Natural killer cell (primary cell): ENCODE measurements at regions not wholly inside any gene's neighbourhood (a gene's known extent, or its start where the extent isn't known, plus 50 kb on each side); places are given as distances from the start of the nearest gene placed in this dataset.

ENCODE experiments used
- ATAC-seq, 3 donors: fragments of 150-1000 bp in 2 of 3; fragments of 200-7000 bp in 1 of 3; cut with Tn5 transposase; 1 replicate in 1 of 3; 2 replicates in 2 of 3; pipeline ENCODE4 v1.10.0; 2021; ENCODE audit warnings: mild to moderate bottlenecking in 2 of 3, moderate library complexity in 2 of 3
- DNase-seq, 2 donors: peaks; one replicate each; pipeline versions ENCODE4 v3.0.0 to v3.0.0-alpha.2; 2013 to 2021; ENCODE audit warnings: mixed read lengths in 1 of 2
- H3K27ac ChIP-seq: one replicate; pipeline ENCODE4 v1.5.1; 2013; ENCODE audit warnings: mild to moderate bottlenecking, low read length
- H3K27me3 ChIP-seq: one replicate; pipeline ENCODE4 v1.6.1; 2013; ENCODE audit warnings: low read length; ENCODE audit not compliant: control insufficient read depth, insufficient read depth
- H3K36me3 ChIP-seq: one replicate; pipeline ENCODE4 v1.6.1; 2013; ENCODE audit warnings: low read length; ENCODE audit not compliant: control insufficient read depth, insufficient read depth
- H3K4me1 ChIP-seq: one replicate; pipeline ENCODE4 v1.6.1; 2013; ENCODE audit warnings: low read length; ENCODE audit not compliant: control insufficient read depth, insufficient read depth
- H3K4me3 ChIP-seq: one replicate; pipeline ENCODE4 v1.5.1; 2013; ENCODE audit warnings: low read length
- H3K9me3 ChIP-seq: one replicate; pipeline ENCODE4 v1.6.1; 2013; ENCODE audit warnings: low read length; ENCODE audit not compliant: control insufficient read depth, insufficient read depth
- H3K27ac Mint-ChIP-seq, 2 donors: one replicate each; pipeline ENCODE4 v1.8.0; 2022; ENCODE audit warnings: mild to moderate bottlenecking in 2 of 2, mixed read lengths in 2 of 2, moderate library complexity in 1 of 2
- H3K27me3 Mint-ChIP-seq, 2 donors: one replicate each; pipeline ENCODE4 v1.8.0; 2022; ENCODE audit warnings: low read depth in 2 of 2, mixed read lengths in 2 of 2
- H3K36me3 Mint-ChIP-seq: one replicate; pipeline ENCODE4 v1.8.0; 2022; ENCODE audit warnings: mixed read lengths
- H3K4me1 Mint-ChIP-seq, 2 donors: one replicate each; pipeline ENCODE4 v1.8.0; 2022; ENCODE audit warnings: mixed read lengths in 2 of 2
- H3K4me3 Mint-ChIP-seq: one replicate; pipeline ENCODE4 v1.8.0; 2022; ENCODE audit warnings: mild to moderate bottlenecking, moderate library complexity, mixed read lengths
- H3K9me3 Mint-ChIP-seq, 2 donors: one replicate each; pipeline ENCODE4 v1.8.0; 2022; ENCODE audit warnings: mixed read lengths in 2 of 2
- WGBS: methylation state at CpG from one replicate; pipeline ENCODE4 v1.1.7; 2013; ENCODE audit warnings: missing lambda C conversion rate; ENCODE audit not compliant: insufficient coverage; 5-methylcytosine and 5-hydroxymethylcytosine counted together
- intact Hi-C: fragments of 100-400 bp; cut with micrococcal nuclease; formaldehyde crosslinking; loops from one replicate; pipeline ENCODE4 v1.14.2; 2022
- TF ChIP-seq, protein P1 (sequence below): fragments of 200-600 bp; IDR thresholded peaks from one replicate; pipeline ENCODE4 v1.8.0; 2022; ENCODE audit warnings: antibody characterized with exemption

DNA sequence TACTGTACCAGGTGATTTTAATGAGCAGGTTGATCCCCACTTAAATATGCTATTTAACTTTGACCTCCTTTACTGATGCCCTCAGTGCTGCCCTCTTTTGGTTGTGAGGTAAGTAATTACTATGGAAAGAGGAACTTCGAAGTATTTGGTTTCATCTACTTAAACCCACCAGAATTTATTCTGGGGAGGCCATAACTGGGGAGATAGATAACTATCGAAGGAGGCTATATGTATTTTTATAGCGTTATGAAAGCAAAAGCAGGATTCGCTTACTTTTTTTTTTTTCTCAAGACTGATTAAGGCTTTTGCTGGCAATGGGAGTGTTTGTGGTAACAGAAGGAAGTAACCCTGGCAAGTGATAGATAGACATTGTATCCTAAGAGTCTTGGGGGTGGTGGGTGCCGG lies 168.9 kb upstream of the CENPW start:
- Mint-ChIP-seq H3K36me3 (no peaks in the 10 kb centered on the region), H3K9me3 (peaks cover 0 to under 1% of the 10 kb centered on the region in 2 donors), H3K27me3 (peaks cover 0 to 2% of the 10 kb centered on the region in 2 donors), H3K27ac (peak overlapping the region in 1 of 2 donors; percentile 36), H3K4me1 (peaks cover 5 to 11% of the 10 kb centered on the region in 2 donors), H3K4me3 (peak overlapping the region; percentile 63)
- 2% methylated on average over 4 of the region's 5 CpGs for WGBS
- Histone ChIP-seq H3K27me3 (no peaks in the 10 kb centered on the region), H3K4me3 (no peak overlapping the region), H3K4me1 (no peaks in the 10 kb centered on the region), H3K9me3 (no peaks in the 10 kb centered on the region), H3K27ac (no peak overlapping the region), H3K36me3 (no peaks in the 10 kb centered on the region)
- TF ChIP-seq, protein P1, sequence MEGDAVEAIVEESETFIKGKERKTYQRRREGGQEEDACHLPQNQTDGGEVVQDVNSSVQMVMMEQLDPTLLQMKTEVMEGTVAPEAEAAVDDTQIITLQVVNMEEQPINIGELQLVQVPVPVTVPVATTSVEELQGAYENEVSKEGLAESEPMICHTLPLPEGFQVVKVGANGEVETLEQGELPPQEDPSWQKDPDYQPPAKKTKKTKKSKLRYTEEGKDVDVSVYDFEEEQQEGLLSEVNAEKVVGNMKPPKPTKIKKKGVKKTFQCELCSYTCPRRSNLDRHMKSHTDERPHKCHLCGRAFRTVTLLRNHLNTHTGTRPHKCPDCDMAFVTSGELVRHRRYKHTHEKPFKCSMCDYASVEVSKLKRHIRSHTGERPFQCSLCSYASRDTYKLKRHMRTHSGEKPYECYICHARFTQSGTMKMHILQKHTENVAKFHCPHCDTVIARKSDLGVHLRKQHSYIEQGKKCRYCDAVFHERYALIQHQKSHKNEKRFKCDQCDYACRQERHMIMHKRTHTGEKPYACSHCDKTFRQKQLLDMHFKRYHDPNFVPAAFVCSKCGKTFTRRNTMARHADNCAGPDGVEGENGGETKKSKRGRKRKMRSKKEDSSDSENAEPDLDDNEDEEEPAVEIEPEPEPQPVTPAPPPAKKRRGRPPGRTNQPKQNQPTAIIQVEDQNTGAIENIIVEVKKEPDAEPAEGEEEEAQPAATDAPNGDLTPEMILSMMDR, result peak; percentile 25
- ATAC-seq (peak in 2 of 3 donors; percentile 58 to 59), DNase-seq (peak in 1 of 2 donors; percentile 52)
- intact Hi-C loops, result loop anchor here (2.0 kb wide), 1 partner anchor 174 kb away; no protein-coding TSS in a partner anchor

DNA sequence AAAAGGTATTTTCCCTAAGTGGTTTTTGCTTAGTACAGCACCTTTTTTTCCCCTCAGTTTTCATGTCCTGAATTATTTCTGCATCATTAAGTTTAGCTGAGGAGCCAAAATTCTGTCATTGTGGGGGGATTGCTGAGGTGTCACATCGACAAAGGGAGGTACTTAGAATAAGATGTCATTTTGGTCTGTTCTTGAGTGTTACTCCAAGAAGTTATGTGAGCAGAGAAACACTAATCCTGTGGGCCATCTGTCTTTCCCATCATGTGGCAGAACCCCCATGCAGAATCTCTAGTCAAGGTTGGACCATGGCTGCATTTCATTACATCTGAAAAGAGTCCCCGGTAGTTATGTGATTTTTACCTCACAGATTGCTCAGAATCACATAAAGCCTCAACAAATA lies 167.8 kb upstream of the CENPW start:
- Mint-ChIP-seq H3K36me3 (no peaks in the 10 kb centered on the region), H3K4me3 (no peak overlapping the region), H3K4me1 (peaks cover 5 to 12% of the 10 kb centered on the region in 2 donors), H3K27ac (no peak overlapping the region), H3K27me3 (peaks cover 0 to 2% of the 10 kb centered on the region in 2 donors), H3K9me3 (no peaks in the 10 kb centered on the region)
- TF ChIP-seq, protein P1, result no peak
- ATAC-seq (no peak), DNase-seq (no peak)
- no peaks in the 10 kb centered on the region for H3K27me3 ChIP-seq
- intact Hi-C loops, result no loop called here
- no peaks in the 10 kb centered on the region for H3K36me3 ChIP-seq
- WGBS, result 100% methylated on average over 2 of the region's 2 CpGs
- no peak overlapping the region for H3K4me3 ChIP-seq
- no peaks in the 10 kb centered on the region for H3K9me3 ChIP-seq
- H3K4me1 ChIP-seq, result no peaks in the 10 kb centered on the region
- no peak overlapping the region for H3K27ac ChIP-seq

DNA sequence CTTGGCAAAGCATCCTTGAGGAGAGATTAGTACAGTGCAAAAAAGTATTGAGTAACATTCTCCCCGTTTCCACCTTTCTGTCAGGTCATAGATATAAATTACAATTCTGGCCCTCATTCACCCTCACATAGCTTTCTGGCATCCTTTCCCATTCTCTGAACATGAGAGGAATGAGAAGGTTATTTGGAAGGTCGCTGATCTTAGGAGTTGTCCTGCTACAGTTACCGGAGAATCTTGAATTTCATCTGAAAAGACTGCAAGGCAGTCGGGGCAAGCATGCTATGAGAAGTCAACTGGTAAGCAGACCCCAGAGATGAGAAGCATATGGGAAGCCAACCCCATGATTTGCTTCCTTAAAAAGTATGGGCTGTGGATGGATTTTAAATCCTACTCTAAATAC lies 166.7 kb upstream of the CENPW start:
- intact Hi-C loops, result no loop called here

More for the DNA sequence above, 166.7 kb upstream of the CENPW start:
- no peaks in the 10 kb centered on the region for H3K36me3 ChIP-seq
- 86% methylated on average over 4 of the region's 4 CpGs for WGBS
- ATAC-seq, result no peak
- H3K4me3 ChIP-seq, result no peak overlapping the region
- no peak overlapping the region for H3K27ac Mint-ChIP-seq
- H3K36me3 Mint-ChIP-seq, result no peaks in the 10 kb centered on the region
- peaks cover 0 to 2% of the 10 kb centered on the region in 2 donors for H3K27me3 Mint-ChIP-seq
- no peaks in the 10 kb centered on the region for H3K27me3 ChIP-seq
- DNase-seq, result no peak
- TF ChIP-seq, protein P1, result no peak
- no peak overlapping the region for H3K27ac ChIP-seq
- peaks cover 5 to 12% of the 10 kb centered on the region in 2 donors for H3K4me1 Mint-ChIP-seq
- H3K9me3 Mint-ChIP-seq, result no peaks in the 10 kb centered on the region
- H3K4me1 ChIP-seq, result no peaks in the 10 kb centered on the region
- H3K9me3 ChIP-seq, result no peaks in the 10 kb centered on the region
- no peak overlapping the region for H3K4me3 Mint-ChIP-seq
